IPS-NIHi11 (cell line): ENCODE measurements at regions not wholly inside any gene's neighbourhood (a gene's known extent, or its start where the extent isn't known, plus 50 kb on each side); places are given as distances from the start of the nearest gene placed in this dataset.

ENCODE experiments used
- DNase-seq: peaks from one replicate; pipeline ENCODE4 v3.0.0; 2012; ENCODE audit warnings: mixed read lengths, low spot score

DNA sequence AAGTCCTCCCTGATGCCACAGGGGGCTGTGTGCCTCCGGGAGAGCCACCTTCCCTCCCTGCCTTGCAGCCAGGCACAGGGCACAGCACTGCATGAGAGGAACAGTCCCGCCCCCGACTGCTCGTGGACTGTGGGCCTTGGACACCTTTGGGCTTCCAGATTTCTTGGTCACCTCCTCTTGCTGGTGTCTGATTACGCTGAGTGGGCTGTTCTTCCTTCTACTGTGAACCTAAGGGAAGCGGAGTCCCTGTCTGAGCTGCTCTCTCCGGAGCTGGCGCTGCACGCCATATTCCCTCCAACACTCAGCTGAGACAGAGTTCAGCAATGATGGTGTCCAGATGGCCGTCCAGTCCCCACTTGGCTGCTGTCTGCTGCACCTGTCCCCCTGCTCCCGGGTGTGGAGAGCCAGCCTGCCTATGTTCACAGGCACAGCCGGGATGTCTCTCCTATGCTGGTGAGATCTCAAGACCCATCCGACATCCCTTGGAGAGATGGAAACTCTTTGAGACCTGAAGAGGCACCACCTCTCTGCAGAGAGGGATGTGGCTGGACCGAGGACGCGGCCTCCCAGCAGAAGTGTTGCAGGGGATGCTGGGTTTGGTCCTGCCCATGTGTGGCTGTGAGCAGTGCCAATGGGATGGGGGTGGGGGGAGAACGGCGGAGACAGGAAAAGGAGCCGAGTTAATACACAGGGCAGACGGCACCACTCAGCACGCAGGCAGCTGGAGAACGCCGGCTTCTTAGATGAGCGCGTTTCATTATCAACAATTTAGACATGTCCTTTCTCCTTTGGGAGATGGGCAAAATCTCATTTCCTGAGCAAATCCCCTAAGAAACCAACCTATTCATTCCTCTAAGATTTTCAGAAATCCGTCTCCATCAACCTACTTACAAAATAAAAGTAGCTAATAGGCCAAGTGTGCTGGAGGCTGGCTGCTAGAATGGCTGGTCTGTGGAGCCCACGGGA, 171.9 kb downstream of the ENGASE start:
- no peak for DNase-seq

DNA sequence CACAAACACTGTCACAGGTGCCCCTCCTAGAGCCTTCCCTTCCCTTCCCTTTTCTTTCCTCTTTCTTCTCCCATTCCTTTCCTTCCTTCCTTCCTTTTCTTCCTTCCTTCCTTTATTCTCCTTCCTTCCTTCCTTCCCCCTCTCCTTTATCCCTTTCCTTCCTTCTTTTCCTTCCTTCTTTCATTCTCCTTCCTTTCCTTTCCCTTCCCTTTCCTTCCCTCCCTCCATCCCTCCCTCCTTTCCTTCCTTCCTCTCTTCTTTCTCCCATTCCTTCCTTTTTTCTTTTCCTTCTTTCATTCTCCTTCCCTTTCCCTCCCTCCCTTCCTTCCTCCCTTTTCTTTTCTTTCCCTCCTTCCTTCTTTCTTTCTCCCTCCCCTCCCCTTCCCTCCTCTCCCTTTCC, 170.0 kb downstream of the ENGASE start:
- DNase-seq: no peak

DNA sequence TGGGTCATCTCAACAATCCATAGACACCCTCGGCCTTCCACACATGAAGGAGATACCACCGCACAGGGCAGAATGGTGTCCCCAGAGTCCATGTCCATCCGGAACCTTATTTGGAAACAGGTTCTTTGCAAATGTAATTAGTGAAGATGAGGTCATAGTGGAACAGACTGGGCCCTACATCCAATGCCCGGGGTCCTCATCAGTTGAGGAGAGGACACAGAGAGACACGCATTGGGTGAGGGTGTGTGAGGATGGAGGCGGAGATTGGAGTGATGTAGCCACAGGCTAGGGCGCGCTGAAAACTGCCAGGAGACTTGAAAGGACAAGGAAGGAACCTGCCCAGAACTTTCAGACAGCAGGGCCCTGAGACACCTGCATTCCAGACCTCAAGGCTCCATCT, 169.4 kb downstream of the ENGASE start:
- no peak for DNase-seq

DNA sequence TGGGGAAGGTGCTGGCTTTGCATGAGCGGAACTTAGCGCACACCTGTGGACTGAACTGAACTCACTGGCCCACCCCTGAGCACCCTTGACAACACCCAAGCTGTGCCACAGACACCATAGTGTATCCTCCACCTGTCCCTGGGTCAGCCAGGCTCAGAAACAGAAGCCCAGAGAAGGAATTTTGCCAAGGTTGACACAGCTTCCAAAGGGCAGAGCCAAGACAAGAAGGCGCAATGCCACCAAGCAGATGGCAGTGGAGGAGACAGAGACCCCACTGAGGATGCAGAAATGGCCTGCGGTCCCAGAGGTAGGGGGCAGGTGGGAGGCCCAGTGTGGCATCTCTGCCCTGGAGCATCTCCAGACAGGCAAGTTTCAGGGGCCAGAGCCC, 169.0 kb downstream of the ENGASE start:
- DNase-seq: no peak

DNA sequence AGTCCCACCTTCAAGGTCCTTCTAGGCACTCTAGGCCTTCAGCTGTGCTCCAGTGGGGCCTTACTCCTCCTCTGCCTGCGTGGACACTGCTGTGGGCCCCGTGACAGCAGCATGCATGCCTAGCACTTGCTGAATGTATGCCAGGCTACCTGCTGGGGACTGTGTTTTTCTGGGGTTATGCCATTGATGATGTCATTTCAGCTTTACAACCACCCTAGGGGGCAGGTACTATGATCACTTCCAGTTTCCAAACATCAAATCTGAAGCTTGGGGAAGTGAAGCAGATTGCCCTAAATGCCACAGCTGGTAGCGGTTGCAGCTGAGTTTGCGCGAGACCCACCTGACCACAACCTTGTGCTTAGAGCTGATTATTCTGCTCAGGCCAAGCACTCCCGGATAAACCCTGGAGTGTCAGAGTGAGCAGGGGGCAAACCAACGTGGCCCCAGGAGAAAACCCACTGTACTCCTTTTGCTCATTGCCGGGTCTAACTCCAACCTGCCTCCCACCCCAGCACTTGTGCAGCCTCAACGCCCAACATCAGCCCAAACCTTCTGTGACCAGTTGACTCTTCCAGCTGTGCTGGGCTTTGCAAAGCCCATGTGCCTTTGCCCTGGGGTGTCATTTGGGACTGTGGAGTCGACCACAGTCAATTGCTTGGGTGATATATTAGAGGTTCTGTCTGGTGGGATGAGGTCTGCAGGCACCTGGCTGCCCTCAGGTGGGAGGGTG, 168.4 kb downstream of the ENGASE start:
- no peak for DNase-seq

DNA sequence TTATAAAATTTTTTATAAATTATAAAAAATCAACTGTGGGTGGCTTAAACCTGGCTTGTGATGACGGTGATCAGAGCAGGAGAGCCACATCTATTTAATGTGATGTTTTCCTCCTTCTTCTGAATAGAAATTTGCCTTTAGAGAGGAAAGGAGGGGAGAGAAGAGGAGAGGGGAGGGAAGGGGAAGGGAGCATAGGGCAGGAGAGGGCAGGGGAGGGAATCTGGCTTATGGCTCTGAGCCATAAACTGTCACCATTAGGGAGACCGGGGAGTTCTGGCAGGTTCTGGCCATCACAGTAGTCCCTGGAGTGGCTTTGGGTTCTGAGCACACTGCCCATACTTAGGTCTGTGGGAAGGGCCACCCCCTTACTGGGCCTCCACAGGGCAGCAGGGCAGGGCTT, 167.8 kb downstream of the ENGASE start:
- DNase-seq: no peak

DNA sequence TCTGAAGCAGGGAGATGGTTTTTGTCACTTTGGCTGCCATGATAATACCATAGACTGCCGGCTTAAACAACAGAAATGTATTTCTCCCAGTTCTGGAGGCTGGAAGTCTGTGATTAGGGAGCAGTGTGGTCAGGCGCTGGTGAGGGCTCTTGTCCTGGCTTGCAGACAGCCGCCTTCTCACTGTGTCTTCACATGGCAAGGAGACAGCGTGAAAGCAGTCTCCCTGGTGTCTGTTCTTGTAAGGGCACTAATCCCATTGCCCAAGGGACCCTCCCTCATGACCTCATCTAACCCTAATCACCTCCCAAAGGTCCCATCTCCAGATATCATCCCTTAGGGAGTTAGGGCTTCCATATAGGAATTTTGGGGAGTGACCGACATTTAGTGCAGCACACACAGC, 167.0 kb downstream of the ENGASE start:
- no peak for DNase-seq

DNA sequence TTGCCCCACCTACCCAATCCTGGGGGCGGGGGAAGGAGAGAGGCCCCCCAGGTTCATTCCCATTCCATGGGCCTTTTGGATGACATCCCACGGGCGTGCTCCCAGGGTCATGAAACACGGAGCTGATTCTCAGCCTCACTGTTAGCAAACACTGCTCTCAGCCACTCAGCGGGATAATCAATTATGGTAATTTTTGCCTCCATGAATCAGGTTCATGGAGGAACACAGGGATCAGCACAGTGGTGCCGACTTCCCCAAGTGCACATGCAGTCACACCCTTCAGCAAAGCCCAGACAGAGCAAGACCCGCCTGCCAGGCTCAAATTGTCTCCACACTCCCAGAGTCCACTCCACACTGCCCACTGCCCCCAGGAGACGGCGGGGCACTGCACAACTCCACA, 164.6 kb downstream of the ENGASE start:
- DNase-seq: no peak

DNA sequence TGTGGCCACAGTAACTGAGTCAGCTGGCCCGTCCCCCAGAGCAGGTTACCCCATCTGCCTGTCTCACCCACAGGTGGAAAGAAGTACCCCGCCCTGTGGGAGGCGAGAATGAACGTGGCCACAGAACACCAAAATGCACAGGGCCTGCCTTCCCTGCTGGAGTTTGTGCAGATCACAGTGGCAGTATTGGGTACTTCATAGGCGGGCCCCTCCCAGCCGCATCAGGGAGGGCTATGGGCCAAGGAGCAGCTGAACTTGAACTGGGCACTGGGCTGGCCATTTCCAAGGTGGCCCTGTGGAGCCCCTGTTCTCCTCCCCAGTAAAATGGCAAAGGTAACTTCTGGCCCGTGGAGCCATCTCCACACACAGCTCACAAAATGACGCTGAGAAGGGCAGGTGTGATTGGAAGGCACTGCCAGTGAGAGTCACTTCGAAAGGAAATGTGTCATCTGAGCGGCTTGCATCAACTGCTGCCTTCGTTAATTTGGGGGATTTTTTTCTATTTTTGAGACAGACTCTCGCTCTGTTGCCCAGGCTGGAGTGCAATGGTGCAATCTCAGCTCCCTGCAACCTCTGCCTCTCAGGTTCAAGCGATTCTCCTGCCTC, 162.9 kb downstream of the ENGASE start:
- DNase-seq: no peak

DNA sequence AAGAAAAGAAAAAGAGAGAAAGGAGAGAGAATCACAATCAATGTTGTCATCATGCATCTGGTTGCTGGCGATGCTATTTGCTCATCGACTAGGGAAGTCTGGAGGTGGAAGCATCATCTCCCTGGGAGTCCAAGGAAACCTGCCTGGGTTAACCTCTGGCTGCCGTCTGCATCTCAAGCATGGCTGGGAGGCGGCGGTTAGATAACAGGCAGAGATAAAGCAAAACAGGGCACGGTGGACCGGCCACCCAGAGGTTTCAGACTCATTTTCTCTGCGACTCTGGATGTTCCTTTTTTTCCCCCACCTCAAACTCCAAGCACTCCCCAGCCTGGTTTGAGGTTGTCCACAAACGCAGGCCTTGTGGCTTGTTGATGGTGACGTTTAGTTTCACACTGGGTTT, 161.2 kb downstream of the ENGASE start:
- DNase-seq: no peak

DNA sequence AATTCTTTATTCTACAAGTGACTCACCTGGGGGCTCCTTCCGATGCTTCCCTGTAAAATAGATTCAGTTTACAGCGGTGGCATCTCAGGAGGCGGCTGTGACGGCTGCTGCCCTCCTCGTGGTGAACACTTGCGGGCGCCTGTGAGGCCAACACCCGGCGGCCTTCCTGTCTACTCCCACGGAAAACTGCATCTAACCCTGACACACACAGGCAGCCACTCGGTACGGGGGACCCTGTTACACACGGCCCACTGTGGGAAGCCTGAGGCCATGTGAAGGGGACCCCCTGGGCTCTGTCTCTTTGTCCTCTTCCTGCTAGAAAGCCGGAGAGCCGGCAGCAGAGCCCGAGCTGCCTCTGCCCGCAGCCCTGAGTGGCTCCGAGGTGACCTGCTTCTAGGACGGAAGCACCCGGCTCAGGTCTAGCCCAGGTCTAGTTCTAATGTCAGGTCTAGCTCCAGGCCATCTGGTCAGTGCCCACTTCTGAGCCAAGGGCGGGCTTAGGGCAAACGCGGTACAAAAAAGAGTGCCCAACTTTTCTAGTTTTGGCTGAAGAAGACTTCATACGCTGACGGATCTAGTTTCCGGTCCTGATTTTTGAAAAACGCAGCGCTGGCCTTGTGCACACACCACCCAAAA, 159.4 kb downstream of the ENGASE start:
- no peak for DNase-seq

DNA sequence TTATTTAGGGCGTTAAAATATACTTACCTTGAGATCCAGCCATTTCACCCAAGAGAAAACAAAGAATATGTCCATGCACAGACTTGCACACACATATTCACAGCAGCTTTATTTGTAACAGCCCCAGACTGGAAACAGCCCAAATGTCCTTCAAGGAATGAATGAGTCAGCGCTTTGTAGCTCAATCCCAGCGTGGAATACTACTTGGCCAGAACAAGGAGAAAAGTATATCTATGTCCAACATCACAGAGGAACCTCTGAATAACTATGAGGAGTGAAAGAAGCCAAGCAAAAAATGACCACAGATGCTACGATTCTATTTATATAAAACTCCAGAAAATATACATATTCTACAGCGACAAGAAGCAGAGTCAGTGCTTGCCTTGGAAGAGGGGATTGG, 158.3 kb downstream of the ENGASE start:
- DNase-seq: no peak

DNA sequence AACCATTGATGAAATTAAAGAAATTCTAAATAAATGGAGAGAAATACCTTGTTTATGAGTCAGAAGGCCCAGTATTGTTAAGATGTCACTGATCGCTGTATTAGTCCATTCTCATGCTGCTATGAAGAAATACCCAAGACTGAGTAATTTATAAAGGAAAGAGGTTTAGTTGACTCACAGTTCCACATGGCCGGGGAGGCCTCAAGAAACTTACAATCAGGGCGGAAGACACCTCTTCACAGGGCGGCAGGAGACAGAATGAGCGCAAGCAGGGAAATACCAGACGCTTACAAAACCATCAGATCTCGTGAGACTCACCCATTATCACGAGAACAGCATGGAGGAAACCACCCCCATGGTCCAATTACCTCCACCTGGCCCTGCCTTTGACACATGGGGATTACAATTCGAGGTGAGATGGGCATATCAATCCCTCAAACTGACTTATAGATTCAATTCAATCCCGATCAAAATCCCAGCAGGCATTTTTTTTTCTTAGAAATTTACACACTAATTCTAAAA, 157.2 kb downstream of the ENGASE start:
- no peak for DNase-seq

DNA sequence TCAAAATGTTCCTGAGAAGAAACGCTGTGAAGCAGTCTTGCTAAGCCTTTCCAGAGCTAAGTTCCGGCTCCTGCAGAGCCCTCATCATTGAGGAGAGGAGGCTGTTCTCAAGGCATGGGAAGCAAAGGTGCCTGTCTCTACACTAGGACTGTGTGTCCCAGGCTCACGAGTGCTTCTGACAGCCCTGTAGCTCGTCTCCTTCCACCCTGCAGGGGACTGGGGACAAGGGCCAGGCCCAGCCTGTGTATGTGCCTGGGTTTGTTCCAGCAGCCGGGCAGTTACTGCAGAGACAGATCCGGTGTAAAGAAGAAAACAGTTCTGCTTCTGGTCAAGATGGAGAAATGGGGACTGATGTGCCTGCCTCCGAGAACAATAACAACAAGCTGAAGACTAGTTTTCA, 156.0 kb downstream of the ENGASE start:
- DNase-seq: no peak

DNA sequence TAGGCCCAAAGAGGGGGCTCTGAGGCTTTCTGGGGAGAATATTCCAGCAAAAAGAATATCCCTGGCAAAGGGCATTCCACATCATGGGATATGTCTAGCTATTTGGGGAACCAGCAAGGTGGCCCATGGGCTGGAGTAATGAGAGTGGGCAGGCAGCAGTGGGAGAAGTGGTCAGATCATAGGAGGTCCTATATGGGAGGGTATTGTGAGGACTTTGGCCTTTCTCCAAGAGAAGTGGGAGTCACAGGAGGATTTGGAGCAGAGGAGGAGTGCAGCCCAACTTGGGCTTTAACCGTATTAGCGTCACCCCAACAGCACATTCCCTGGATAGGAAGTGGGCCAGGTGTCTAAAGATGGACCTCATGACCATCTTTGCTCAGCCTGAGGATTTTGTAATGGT, 151.4 kb downstream of the ENGASE start:
- DNase-seq: no peak

DNA sequence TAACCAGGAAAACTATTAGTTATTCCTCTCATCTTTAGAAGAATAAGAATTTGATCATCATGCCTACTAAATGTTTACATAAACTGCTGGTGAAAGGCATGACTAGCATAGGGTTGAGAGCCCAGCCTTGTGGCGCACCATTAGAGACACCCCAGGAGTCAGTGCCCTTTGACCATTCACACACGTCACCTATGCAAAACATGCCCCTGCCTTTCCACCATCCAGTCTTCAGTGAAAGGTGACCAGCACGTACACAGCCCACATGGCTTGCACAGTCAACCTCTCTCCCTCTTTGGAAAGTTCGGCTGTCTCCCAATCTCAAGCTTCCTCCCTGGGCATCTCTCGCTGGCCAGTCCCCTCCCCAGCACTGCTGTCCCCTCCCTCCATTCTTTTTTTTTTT, 150.3 kb downstream of the ENGASE start:
- no peak for DNase-seq

DNA sequence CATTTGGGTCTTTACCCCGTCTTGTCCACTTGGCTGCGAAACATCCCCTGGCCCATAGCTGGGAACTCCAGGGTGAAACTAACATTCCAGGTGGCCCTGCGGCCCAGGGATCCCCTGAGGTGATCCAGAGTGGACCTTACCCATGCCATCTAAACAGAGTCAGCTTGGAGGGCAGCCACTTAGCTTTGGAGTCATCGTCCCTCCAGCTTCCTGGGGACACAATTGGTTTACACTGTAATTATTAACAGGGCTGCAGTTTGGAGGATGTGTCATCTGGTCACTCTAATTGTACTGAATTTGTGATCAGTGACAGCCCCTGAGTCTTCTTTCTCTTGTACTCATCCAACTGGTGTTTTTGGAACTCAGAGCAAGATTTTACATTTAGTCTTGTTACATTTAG, 149.9 kb downstream of the ENGASE start:
- DNase-seq: no peak

DNA sequence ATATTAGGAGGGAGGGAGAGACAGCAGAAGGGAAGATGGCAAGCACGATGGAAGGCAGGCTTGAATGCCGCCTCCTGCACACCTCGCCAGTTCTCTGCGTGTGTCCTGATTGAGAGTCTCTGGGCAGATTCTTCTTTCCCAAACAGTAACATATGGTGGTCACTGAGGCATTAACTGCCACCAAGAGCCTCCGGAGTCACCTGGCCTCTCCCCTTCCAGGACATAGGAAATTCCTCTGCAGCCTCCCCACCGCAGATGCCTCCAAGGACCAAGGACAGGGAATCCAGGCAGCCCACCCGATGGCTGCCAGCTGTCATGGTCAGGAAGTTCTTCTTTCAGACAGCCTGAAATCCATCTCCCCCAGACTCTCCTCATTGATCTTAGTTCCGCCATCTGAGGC, 149.3 kb downstream of the ENGASE start:
- DNase-seq: no peak

DNA sequence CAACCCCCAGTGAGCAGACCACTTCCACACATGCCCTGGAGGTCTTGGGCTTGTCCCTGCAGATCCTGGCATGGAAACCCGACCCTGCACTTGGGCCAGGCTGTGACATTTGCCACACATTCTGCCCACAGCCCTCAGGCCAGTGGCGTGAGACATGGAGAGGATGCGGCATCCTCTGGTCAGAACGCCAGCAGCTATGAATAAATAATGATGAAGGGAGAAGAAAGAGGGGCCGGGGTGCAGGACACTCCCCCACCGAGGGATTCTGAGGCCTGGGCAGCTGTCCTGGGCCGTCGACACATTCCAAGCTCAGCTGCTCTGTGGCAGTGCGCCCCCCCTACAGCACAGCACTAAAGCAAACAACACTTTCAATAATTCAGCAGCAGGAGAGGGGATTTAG, 148.8 kb downstream of the ENGASE start:
- no peak for DNase-seq

DNA sequence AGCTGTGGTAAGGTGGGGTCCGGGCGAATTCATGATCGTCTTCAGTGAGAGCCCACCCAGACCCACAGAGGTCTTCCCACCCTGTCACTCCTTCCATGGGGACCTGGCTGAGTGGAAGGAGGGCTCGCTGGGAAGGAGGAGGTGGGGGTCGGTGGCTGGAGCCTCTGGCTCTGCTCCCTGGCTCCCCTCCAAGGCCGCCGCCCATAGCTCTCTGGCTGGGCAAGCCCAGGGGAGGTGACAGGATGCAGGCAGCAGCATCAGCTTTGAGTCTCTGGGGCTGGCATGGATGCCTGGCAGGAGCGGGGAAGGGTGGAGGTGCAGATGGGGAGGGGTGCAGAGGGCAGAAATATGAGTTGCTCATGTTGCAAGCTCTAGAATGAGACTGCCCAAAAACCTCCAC, 147.0 kb downstream of the ENGASE start:
- no peak for DNase-seq

DNA sequence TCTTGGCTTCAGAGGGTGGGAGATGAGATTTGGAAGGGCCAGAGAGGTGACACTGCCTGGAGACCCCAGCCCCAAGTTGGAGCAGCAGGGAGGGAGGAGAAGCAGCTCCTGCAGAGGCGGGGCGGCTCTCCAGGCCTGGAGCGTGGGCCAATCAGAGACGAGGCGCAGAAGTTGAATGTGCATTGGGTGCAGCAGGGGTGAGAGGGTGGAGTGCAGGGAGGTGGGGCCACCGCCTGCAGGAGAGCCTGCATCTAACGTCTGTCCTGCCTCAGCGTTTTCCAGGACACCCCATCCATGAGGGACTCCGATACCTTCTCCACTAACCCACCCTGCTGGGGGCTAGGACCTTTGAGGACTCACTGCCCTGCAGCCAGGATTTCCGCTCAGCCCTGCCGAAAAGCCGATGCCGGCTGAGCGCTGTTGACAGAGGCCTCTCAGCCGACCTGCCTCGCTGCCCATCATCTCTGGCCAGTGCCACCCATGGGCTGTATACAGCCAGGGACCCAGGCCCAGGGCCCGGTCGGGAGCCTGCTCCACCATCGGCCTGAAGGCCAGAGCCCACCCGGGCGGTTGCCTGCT, 146.2 kb downstream of the ENGASE start:
- DNase-seq: peak; percentile 92

DNA sequence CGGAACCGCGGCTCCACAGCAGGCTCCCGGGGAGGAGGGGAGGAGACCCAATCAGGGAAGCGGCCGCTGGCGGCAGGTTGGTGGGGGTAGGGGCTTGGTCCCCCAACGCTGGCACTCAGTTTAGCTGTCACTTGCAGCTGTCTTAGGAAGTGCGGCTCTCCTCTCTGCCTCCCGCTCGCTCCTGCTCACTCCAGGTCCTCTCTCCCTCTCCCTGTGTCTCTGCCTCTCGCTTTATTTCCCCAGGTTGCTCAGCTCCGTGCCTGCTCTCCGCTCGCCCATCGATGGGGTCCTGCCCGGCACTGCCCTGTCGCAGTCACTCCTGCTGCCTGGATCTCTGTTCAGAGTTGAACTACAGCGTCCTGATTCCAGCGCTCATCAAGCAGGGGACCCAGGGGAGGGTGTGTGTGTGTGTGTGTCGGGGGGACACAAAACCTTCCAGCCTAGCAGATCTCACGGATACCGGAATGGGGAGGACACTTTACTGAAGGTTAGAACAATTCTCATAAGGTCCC, 145.6 kb downstream of the ENGASE start:
- no peak for DNase-seq
